ENCODE measurements at regions not wholly inside any gene's neighbourhood (a gene's known extent, or its start where the extent isn't known, plus 50 kb on each side); places are given as distances from the start of the nearest gene placed in this dataset.

DNA sequence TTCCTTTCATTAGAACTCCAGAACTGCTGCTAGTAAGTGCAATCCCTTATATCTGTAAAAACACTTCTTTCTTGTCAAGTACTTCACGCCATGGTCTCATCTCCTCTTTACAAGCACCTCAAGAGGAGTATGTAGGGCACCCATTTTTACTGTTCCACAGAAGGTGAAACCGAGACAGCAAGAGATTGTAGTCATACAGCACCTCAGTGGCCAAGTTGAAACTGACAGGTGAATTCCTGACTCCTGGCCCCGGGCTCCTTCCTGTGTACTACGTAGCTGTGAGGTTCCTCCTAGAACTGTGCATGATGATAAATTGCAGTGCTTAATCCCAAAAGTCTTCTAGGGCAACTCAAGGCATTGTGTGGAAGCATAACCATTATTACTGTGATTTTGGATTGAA, 131.5 kb upstream of the MEIS1 start:
- TF ChIP-seq EZH2 (IDR thresholded peaks at IDR 0.05; ENCODE audit: insufficient read depth, low read length), result no peak
- TF ChIP-seq, protein P1, sequence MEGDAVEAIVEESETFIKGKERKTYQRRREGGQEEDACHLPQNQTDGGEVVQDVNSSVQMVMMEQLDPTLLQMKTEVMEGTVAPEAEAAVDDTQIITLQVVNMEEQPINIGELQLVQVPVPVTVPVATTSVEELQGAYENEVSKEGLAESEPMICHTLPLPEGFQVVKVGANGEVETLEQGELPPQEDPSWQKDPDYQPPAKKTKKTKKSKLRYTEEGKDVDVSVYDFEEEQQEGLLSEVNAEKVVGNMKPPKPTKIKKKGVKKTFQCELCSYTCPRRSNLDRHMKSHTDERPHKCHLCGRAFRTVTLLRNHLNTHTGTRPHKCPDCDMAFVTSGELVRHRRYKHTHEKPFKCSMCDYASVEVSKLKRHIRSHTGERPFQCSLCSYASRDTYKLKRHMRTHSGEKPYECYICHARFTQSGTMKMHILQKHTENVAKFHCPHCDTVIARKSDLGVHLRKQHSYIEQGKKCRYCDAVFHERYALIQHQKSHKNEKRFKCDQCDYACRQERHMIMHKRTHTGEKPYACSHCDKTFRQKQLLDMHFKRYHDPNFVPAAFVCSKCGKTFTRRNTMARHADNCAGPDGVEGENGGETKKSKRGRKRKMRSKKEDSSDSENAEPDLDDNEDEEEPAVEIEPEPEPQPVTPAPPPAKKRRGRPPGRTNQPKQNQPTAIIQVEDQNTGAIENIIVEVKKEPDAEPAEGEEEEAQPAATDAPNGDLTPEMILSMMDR (IDR thresholded peaks at IDR 0.05; ENCODE audit: insufficient read depth, low read depth, low read length), result no peak
